DOHH2 (cell line): ENCODE measurements at regions not wholly inside any gene's neighbourhood (a gene's known extent, or its start where the extent isn't known, plus 50 kb on each side); places are given as distances from the start of the nearest gene placed in this dataset.

Source experiments
- CTCF ChIP-seq: fragments of 200-600 bp; sonication (generic); IDR thresholded peaks from one replicate; pipeline ENCODE4 v1.5.1; 2014; ENCODE audit warnings: antibody characterized with exemption, mild to moderate bottlenecking, low read depth, low read length; ENCODE audit not compliant: poor library complexity, severe bottlenecking
- EZH2phosphoT487 ChIP-seq: fragments of 200-600 bp; sonication (generic); IDR thresholded peaks from 2 replicates; pipeline ENCODE4 v1.6.1; 2017; ENCODE audit warnings: borderline replicate concordance, mild to moderate bottlenecking, antibody characterized with exemption, low read length, moderate library complexity, mixed read lengths

- TF ChIP-seq EZH2phosphoT487 = no peak
- TF ChIP-seq CTCF = no peak
Observed at GRCh38 chr9:115925424-115925823, 228.2 kb upstream of the PAPPA start.
